NCI-H82 treated with DMSO at 0.1 percent for 48 hours (cell line): ENCODE measurements at regions not wholly inside any gene's neighbourhood (a gene's known extent, or its start where the extent isn't known, plus 50 kb on each side); places are given as distances from the start of the nearest gene placed in this dataset.
A peak's percentile ranks its signal among the peaks of the same experiment; 100 is the strongest.
"Not testable (repeated sequence)": the region's sequence is repeated elsewhere in the genome, so short reads cannot be mapped to it uniquely, and the experiment has no call there.

Experiments used
- DNase-seq: peaks from one replicate; lab custom pipeline; 2025; ENCODE audit not compliant: unreplicated experiment; lab: John Stamatoyannopoulos, UW

DNA sequence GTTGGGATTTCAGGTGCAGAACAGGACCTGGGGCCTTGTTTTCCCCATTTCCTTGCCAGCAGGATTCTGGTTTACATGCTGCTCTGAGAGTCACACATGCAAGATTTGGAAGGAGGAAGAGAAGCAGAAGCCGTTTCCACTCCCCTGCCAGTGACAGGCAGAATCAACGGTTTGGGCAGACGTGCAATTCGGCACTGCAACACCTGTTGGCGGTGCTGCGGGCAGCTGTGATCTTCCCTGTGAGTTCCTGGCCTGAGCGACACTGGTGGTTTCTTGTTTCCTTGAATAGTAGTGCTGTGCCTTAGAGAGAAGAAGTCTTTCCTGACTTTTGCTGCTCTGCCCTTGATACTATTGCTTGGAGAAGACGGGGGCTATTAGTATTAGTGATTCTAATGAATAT, 1126.2 kb downstream of the TYW1 start:
- DNase-seq: no peak

DNA sequence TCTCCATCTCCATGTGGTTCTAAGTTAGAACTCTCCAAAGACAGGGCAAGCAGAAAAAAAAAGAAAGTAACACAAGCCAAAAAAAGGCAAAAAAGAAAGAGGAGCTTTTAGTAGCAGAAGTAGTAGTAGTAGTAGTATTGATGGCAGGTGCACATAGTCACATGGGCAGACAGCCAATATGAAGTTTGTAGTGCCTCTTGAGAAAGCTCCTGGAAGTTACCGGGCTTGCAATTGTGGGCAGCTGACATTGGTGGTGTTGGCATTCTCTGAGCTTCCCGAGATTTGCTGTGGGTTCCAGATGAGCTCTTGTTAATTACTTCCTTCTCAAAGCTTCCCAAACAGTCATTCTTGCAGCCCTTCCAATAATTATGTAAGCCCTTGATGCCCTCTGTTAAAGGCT, 1128.5 kb downstream of the TYW1 start:
- DNase-seq: no peak

DNA sequence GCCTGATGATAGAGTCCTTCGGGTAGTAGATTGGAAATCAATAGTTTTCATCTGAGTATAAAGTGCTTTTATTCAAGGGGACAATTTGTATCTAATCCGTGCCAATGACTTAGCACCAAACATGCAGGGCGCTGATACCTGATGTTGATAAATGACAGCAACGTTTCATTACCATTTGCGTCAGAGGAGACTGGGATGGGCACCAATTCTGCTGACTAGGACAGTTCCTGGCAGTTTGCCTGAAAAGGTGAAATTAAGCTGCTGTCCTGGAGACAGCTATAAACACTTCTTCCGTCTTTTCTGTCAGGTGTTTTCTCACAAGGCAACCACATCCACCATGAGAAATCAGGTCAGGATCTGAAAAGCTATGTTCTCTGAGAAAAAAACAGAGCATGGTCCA, 1136.4 kb downstream of the TYW1 start:
- no peak for DNase-seq

DNA sequence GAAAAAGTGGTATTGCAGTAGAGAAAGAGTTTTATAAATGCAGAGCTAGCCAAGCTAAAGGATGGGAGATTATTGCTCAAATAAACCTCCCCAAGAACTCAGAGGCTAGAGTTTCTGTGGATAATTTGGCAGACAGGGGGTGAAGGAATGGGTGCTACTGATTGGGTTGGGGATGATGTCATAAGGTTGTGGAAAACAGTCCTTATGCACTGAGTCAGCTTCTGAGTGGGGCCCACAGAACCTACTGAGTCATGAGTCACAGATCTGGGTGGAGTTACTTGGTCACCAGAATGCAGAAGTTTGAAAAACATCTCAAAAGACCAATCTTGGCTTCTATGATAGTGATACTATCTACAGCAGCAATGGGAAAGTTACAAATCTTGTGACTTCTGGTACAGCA, 1146.7 kb downstream of the TYW1 start:
- no peak for DNase-seq

DNA sequence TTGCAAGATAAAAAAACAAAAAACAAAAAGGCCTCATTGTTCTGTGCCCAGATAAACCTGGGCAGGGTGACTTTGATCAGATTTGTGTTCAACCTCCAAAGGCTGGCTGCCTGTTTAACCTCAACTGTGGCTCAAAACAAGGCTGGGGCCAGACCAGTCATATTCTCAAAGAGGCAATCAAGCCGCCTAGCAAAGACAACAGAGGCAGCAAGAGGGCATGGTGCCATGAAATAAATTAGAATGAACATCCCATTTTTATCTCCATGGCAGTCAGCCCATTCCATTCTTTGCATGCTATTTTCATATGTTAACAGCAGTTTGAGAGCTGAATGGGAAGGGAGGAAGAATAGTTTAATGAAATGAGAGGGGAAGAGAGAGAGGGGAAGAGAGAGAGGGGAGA, 1150.3 kb downstream of the TYW1 start:
- no peak for DNase-seq

DNA sequence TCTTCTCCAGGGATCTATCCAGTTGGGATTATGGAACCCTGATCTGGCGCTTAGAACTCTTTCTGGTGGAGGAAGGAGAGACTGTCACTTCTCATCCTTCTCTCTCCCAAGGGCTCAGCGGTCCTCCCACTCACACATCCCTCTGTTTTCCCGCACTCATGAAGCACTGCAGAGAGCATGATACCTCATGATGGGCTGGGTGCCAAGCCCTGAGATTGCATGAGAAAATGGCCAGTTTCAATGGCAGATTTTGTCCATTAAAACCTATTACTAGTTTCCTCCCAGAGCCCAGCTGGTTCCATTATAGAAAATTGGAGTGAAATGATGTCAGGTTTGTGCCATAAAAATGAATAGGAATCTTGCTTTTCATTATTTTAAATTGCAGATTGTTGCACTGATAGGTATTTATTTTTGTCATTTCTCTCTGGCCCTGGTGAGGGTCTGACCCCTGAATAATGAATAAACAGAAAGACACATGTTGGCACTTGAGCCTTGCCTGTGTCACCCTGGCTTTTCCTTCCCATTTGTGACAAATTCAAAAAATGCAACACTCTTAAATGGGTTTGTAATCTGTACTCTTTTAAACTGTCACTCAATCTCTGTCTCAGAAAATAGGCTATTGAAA, 1151.1 kb downstream of the TYW1 start:
- DNase-seq: no peak

DNA sequence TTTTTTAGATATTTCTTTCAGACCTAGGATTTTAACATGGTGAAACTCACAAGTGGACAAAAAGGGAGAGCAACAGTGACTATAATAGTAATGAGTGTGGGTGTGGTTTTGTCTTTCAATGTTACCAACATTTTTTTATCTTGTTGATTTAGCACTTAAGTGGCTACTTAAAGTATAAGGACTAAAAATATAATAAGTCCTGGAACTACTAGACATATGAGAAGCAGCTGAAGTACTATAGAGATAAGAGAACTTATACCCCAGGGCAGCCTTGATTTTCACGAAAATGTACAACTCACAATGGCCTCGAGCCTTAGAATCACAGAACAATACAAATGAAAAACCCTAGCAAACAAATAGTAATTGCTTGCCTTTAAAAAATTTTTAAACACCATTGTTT, 1151.8 kb downstream of the TYW1 start:
- DNase-seq: no peak

DNA sequence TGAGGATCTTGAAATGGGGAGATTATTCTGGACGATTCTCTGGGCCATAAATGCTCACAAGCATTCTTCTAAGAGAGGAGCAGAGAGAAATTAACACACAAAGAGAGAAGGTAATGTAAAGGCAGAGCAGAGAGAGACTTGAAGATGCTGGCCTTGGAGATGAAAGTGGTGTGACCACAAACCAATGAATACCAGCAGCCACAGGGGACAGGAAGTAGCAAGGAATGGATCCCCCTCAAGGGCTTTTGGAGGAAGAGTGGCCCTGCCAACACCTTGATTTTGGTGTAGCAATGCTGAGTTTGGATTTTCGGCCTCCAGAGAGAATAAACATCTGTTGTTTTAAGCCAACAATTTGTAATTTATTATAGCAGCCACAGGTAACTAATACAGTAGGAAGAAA, 1155.6 kb downstream of the TYW1 start:
- no peak for DNase-seq

DNA sequence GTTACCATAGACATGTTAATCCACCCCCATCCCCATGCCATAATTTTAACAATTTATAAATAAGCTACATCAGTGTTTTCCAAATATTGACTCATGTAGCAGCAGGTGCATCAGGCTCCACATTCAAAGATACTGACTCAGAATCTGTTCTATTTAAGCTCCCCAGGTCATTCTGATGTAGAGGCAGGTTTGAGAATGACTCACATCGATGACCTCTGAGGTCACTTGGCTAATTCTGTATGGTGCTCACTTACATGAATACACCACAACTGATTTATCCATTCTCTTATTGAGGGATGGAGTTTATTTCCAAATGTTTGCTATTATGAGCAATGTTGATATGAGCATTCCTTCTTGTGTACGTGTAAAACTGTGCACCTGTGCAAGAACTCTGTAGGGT, 1159.0 kb downstream of the TYW1 start:
- DNase-seq: no peak

DNA sequence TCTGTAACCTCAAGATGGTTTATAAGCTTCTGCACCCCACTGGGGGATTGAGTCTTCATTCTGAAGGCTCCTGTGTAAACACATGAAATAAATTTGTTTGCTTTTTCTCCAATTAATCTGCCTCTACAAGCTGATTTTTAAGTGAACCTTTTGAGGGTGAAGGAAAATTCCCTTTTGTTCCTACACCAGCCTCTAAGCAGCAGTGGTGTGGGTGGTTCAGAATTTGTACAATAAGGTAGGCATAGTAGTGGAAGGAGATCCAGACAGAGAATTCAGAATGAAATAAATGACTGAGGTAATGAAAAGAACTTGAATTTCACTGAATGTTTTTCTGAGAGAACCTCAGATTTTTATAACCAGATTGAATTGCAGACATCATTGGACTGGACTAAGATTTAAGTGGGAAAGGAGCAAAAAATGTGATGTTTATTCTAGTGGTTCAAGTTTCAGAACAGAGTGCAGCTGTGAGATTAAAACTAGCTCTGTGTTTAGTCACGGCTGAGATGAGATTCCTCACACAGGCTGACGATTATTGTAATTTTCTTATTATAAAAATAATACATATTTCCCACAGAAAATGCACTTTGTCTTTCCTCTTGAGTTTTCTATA, 1162.2 kb downstream of the TYW1 start:
- no peak for DNase-seq

DNA sequence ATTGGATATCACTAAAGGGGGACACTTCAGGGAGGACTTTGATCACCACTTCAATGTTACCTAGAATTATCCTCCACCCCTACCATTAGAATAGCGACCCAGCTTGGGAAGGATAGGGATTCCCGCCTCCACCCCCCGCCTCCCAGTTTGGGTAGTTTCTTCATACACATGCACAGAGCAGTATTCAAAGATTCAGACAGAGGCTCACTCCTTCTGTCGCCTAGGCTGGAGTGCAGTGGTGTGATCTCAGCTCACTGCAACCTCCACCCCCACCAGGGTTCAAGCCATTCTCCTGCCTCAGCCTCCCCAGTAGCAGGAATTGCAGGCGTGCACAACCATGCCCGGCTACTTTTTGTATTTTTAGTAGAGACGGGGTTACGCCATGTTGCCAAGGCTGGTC, 1166.1 kb downstream of the TYW1 start:
- DNase-seq: no peak

DNA sequence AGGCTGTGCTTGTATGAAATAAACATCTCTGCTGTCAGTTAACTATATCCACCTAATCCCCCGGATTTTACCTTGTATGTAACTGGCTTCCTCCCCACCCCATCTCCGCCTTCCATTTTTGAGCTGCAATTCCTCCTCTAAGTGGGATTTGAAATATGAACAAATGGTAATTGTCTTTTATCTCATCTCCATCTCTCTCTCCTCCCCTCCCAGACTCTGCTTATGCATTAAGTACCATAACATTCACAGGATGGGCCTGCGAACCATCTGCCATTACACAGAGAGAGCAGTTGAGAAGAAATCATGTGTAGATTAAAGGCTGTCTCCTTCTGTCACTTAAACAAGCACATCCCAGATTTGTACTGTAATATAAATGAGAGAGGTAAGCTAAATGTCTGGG, 1169.9 kb downstream of the TYW1 start:
- DNase-seq: peak; percentile 82

DNA sequence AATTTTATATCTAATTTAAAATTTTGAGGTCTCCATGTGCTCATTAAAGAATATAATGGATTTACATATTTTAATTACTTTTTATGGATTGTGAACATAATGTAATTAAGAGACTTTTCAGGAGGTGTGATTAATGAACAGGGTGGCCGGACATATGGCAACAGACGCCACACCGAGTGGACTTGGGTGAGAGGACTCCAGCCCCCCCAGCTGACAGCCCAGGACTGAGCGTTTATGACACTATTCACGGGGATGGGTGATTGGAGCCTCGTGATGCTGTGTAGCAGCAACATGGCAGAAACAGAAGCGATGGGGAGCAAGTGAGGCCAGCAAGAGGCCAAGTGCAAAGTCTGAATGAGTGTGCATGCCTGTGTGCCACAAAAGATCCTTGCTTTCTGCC, 1176.9 kb downstream of the TYW1 start:
- DNase-seq: peak; percentile 41

DNA sequence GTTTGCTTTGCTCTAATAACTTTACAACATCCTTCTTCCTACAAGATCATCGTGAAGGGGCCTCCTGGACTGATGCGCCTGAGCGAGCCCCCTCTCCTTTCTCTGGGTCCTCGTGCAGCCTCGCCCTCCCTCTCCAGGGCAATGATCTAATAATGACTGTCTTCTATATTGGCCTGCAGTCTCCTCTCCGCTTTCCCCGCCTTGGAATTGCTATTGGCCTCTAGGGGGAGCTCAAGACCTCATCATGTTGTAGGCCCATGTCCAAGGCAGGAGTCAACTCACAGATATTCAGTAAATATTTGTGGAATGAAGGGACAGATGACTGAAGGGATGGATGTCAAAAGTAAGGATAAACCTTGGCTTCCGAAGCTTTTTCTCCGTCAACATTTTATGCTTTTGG, 1180.3 kb downstream of the TYW1 start:
- peak; percentile 77 for DNase-seq

DNA sequence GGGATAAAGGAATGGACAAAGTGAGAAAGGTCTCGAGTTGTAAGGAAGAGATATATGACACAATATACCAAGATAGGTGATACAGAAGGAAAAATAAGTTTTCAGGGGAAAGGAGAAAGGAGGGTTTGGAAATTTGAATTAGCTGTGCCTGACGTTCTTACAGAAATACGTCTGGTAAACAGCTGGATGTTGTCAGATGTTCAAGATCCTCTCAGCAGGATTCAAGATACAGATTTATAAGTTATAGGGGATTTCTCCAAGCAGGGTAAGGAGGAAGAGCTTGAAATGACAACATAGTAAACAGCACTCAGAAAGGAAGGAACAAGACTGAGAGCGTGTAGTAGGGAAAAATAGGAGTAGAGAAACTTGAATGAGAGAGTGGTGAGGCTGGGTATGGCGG, 1184.1 kb downstream of the TYW1 start:
- DNase-seq: no peak

DNA sequence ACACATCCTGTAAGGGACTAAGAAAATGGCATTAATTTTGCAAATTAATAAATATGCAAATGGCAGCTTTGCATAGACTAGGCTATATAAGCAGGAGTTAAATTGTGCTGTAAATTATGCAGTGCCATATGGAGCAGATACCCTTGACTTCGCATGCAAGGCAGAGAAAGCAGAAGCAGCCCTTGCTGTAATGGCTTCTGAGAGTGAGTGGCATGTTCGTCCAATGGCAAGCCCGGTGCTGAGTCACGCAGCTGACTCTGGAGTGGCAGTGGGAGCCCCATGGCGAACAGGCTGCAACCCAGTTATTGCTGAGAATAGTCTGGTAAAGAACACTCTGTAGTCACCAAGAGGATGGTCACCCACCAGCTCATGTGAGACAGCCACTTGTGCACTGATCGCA, 1186.5 kb downstream of the TYW1 start:
- no peak for DNase-seq

DNA sequence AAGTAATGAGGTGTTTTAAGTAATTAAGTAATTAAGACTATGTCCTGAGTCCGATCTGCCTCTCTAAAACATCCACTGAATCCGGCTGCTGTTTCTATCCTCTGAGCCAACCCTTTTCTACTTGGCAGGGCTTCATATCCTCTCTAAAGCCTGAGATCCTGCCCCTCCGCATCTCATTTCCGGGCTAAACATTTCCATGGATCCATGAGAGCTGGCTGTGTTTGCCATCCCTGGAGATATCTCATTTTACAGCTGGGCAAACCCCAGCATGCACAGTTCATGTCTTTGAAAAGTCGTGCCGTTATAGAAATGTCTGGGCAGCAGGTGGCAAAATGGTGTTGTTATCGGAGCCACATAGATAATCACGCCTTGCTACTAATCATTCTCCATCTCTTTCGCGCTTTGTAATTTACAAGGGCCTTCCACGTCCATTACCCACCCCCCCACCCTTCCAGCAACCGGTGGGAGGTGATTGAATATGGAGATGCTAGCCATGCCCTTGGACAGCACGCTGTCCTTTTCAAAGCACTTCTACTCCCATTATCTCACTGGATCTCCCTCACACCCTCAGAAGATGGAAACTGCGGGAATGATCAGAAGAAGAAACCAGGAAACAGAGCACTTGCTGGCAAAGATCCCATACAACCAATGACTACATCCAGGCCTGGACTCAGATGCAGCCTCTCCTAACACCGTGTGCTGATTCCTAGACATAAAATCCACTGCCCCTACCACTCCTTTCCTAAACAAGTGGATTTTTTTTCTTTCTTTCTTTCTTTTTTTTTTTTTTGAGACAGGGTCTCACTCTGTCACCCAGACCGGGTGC, 1189.2 kb downstream of the TYW1 start:
- DNase-seq: peak; percentile 45

DNA sequence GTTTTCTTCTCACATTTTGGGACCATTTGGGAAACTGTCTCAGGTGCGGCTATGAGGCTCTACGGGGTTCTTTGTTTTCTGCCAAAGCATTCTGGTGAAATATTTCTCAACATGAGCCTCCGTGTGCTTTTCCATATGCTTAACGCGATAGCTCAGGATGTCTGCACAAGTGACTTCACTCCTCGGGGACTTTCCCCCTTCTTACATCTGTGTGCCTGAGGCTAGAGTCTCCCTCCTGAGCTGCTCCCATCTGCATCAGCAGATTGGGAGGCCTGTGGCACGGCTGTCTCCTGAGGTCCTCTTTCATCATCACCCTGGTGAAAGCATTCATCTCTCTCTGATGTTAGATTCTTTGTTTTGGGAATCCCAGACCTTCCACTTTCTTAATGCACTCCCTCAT, 1190.9 kb downstream of the TYW1 start:
- DNase-seq: no peak

DNA sequence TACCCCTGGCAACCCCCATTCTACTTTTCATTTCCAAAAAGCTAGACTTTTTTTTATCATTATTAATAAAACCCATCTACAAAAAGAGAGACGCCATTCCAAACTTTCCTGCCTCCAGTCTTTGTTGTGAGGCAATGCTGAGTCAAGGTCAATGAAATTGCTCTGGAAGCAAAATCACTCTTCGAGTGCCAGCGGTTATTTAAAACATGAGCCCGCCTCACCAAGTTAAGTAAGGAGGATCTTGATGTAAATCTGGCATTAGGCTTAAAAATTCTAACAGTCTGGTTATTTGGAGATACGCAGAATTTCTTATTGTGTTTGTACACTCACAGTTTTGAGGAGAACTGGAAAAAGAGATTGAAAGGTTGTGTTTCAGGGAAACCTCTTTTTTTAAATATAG, 1196.3 kb downstream of the TYW1 start:
- DNase-seq: no peak

DNA sequence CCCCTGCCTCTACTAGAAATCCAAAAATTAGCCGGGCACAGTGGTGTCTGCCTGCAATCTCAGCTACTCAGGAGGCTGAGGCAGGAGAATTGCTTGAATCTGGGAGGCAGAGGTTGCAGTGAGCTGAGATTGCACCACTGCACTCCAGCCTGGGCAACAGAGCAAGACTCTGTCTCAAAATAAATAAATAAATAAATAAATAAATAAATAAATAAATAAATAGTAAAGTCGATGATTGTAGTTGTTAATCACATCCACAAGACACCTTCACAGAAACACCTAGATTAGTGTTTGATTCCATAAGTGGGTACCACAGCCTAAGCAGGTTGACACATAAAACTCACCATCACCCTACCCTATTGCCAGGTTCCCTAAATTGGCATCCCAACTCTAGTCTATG, 1199.0 kb downstream of the TYW1 start:
- DNase-seq: not testable (repeated sequence)

DNA sequence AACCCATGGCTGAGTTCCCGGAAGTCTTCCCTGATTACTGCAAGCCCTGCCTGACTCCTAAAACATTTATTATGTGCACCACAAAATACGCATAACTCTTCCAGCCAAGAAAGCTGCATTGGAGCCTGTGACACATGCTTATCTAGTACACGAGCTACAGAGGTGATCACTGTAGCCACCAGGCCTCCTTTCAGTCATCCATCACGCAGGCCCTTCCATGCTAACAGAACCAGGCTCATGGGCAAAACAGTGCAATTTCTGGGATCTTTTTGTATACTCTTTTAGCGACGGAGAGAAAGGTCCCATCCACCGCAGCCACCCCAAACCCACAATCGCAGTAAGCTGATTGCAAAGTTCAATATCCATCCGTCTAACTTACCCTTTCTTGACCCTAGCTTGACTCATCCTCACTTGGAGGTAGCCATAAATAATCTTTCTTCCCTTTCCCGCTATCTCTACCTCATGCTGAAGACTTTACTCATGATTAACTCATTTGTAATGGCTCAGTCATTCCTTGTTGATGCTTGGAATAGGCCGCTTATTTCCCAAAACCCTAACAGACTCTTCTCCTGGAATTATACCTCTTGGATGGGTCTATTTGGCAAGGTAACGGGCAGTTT, 1203.5 kb downstream of the TYW1 start:
- no peak for DNase-seq

DNA sequence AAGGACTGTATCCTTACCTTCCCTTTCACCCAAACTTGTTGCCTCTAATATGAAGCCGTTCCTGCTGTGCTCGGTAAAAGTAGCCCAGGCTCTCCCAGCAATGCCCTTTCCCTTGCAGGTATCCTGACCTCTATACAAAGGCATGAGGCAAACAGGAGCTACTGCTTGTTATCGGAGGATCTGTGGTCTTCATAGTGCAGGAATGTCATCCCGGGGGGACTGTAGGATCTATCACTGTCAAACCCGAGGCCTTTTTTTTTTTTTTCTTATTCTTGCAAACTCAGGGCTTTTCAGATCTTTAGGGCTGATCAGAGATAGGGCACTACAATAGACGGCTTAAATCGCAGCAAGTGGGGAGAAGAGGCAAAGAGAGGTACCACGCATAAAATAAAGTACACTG, 1206.6 kb downstream of the TYW1 start:
- DNase-seq: no peak
